HepG2 (cell line): ENCODE measurements at regions not wholly inside any gene's neighbourhood (a gene's known extent, or its start where the extent isn't known, plus 50 kb on each side); places are given as distances from the start of the nearest gene placed in this dataset.
"Not testable (repeated sequence)": the region's sequence is repeated elsewhere in the genome, so short reads cannot be mapped to it uniquely, and the experiment has no call there.

Source experiments
- ATAC-seq: fragments of 200-7000 bp; cut with Tn5 transposase; 3 replicates; pipeline ENCODE4 v1.9.1; 2020; ENCODE audit warnings: mild to moderate bottlenecking, moderate library complexity
- BruUV-seq: library from RNA; stranded (reverse); fragments of 400-500 nt; replicated peaks from 2 replicates; lab custom pipeline; 2021; lab: Mats Ljungman, UMichigan
- CTCF ChIA-PET: fragments of 300-600 bp; formaldehyde crosslinking; extraction: SDS; loops from one replicate; lab custom pipeline; 2021; ENCODE audit warnings: low total read pairs, inconsistent platforms, low intra/inter-chr PET ratio; lab: Yijun Ruan, JAX
- POLR2A ChIA-PET: fragments of 350-600 bp; sonication (Branson Sonifier 250); formaldehyde crosslinking; loops from one replicate; lab custom pipeline; 2020; ENCODE audit warnings: antibody characterized with exemption, inconsistent platforms; lab: Yijun Ruan, JAX
- DNase-seq: peaks from one replicate; pipeline ENCODE4 v3.0.0-alpha.2; 2015; ENCODE audit warnings: low spot score
- FAIRE-seq: peaks from 3 replicates; lab custom pipeline; 2011; peaks lifted over from hg19 to GRCh38; lab: Jason Lieb, UNC
- H2AFZ ChIP-seq: one replicate; pipeline ENCODE4 v1.6.1; 2011; ENCODE audit warnings: low read length, inconsistent platforms
- H3K27ac ChIP-seq: fragments of 300-600 bp; 3 replicates; pipeline ENCODE4 v1.8.0; 2011; ENCODE audit warnings: mixed run types, mild to moderate bottlenecking, mixed read lengths, low read length, inconsistent platforms; ENCODE audit not compliant: insufficient read depth; ENCODE audit errors: extremely low read length
- H3K27me3 ChIP-seq, 2 experiments: fragments of 200-600 bp in 1 of 2; 2 replicates in 1 of 2; 3 replicates in 1 of 2; pipeline versions ENCODE4 v1.6.0 to v1.8.0; 2011; ENCODE audit warnings: low read length in 2 of 2, mild to moderate bottlenecking in 2 of 2, moderate library complexity in 2 of 2, inconsistent platforms in 1 of 2; ENCODE audit not compliant: insufficient read depth in 2 of 2, control insufficient read depth in 1 of 2
- H3K36me3 ChIP-seq, 2 experiments: fragments of 200-600 bp in 1 of 2; replicated peaks in 1 of 2; 2 replicates in 1 of 2; 3 replicates in 1 of 2; pipeline versions ENCODE4 v1.5.1 to v1.8.0; 2011; ENCODE audit warnings: low read length in 2 of 2, inconsistent platforms in 1 of 2; ENCODE audit not compliant: insufficient read depth in 2 of 2, control insufficient read depth in 1 of 2
- H3K4me1 ChIP-seq: 2 replicates; pipeline ENCODE4 v1.5.1; 2012; ENCODE audit warnings: low read length, inconsistent platforms; ENCODE audit not compliant: insufficient read depth
- H3K4me2 ChIP-seq: 2 replicates; pipeline ENCODE4 v1.6.0; 2011; ENCODE audit warnings: low read depth, low read length, inconsistent platforms
- H3K4me3 ChIP-seq, 3 experiments: fragments of 200-600 bp in 1 of 3; sonication (generic), shearing (Covaris generic) in 1 of 3; replicated peaks in 1 of 3; 2 replicates each; pipeline ENCODE4 v1.5.1; 2011 to 2016; ENCODE audit warnings: low read length in 3 of 3, inconsistent platforms in 2 of 3, low read depth in 2 of 3, mild to moderate bottlenecking in 2 of 3, control low read depth in 1 of 3, mixed read lengths in 1 of 3; ENCODE audit not compliant: insufficient read depth in 1 of 3
- H3K79me2 ChIP-seq: one replicate; pipeline ENCODE4 v1.6.1; 2011; ENCODE audit warnings: low read length, inconsistent platforms; ENCODE audit not compliant: insufficient read depth
- H3K9ac ChIP-seq: 2 replicates; pipeline ENCODE4 v1.6.0; 2011; ENCODE audit warnings: mild to moderate bottlenecking, low read depth, low read length, inconsistent platforms; ENCODE audit not compliant: insufficient read depth
- H3K9me3 ChIP-seq: 2 replicates; pipeline ENCODE4 v1.5.1; 2012; ENCODE audit warnings: mild to moderate bottlenecking, low read length
- H4K20me1 ChIP-seq: 2 replicates; pipeline ENCODE4 v1.6.0; 2011; ENCODE audit warnings: inconsistent platforms, mild to moderate bottlenecking, low read length, moderate library complexity; ENCODE audit not compliant: insufficient read depth
- CENPT ChIP-seq: sonication (generic); formaldehyde crosslinking; IDR thresholded peaks from 2 replicates; pipeline ENCODE4 v1.8.0; 2022; ENCODE audit warnings: low read depth, mild to moderate bottlenecking, moderate library complexity, missing genetic modification reagents
- FOXK1 ChIP-seq: sonication (generic); formaldehyde crosslinking; IDR thresholded peaks from 2 replicates; pipeline ENCODE4 v1.4.0; 2020; ENCODE audit warnings: low read depth, missing genetic modification reagents, borderline replicate concordance
- GATAD2A ChIP-seq: IDR thresholded peaks from 2 replicates; pipeline ENCODE4 v1.6.1; 2016
- LCORL ChIP-seq, 2 experiments: fragments of 450-650 bp in 1 of 2; sonication (generic) in 1 of 2; formaldehyde crosslinking in 1 of 2; IDR thresholded peaks; 2 replicates each; pipeline versions ENCODE4 v1.5.0 to v1.6.1; 2017 to 2020; ENCODE audit warnings: antibody characterized with exemption in 1 of 2, missing genetic modification reagents in 1 of 2
- MXI1 ChIP-seq: IDR thresholded peaks from 3 replicates; pipeline ENCODE4 v1.6.1; 2012; ENCODE audit warnings: low read depth, low read length, inconsistent platforms, borderline replicate concordance
- NBN ChIP-seq: fragments of 450-650 bp; conservative IDR thresholded peaks from 2 replicates; pipeline ENCODE4 v1.6.1; 2017
- POLR2G ChIP-seq: fragments of 200-400 bp; formaldehyde crosslinking; IDR thresholded peaks from 2 replicates; pipeline ENCODE4 v1.6.1; 2018; ENCODE audit warnings: mild to moderate bottlenecking, low read depth, low read length, moderate library complexity
- SMC3 ChIP-seq: IDR thresholded peaks from 2 replicates; pipeline ENCODE4 v1.6.1; 2011; ENCODE audit warnings: low read length, improper control_type of control experiment
- ZMYM4 ChIP-seq: sonication (generic); formaldehyde crosslinking; IDR thresholded peaks from 2 replicates; pipeline ENCODE4 v1.8.1; 2023; ENCODE audit warnings: mild to moderate bottlenecking, missing genetic modification reagents
- ZNF326 ChIP-seq: sonication (generic); formaldehyde crosslinking; IDR thresholded peaks from 2 replicates; pipeline ENCODE4 v1.4.0; 2020; ENCODE audit warnings: missing genetic modification reagents, borderline replicate concordance
- ZNF383 ChIP-seq: sonication (generic); formaldehyde crosslinking; IDR thresholded peaks from 2 replicates; pipeline ENCODE4 v1.4.0; 2020; ENCODE audit warnings: missing genetic modification reagents, mild to moderate bottlenecking, borderline replicate concordance
- ZNF577 ChIP-seq: sonication (generic); formaldehyde crosslinking; IDR thresholded peaks from 2 replicates; pipeline ENCODE4 v1.4.0; 2020; ENCODE audit warnings: mild to moderate bottlenecking, low read depth, missing genetic modification reagents, borderline replicate concordance
- ZNF674 ChIP-seq: sonication (generic); formaldehyde crosslinking; IDR thresholded peaks from 2 replicates; pipeline ENCODE4 v1.5.0; 2020; ENCODE audit warnings: low read depth, mild to moderate bottlenecking, missing genetic modification reagents
- WGBS: methylation state at CpG from one replicate; pipeline ENCODE4 v1.1.6; 2017; ENCODE audit warnings: low lambda C conversion rate; 5-methylcytosine and 5-hydroxymethylcytosine counted together
- in situ Hi-C: cut with HindIII; loops from 2 replicates; pipeline ENCODE4 v1.10.0; 2017; ENCODE audit warnings: low pct_unique_long_range_greater_than_20kb; ENCODE audit not compliant: extremely low pct_ligation_motif_present
- intact Hi-C: fragments of 100-400 bp; cut with micrococcal nuclease; formaldehyde crosslinking; loops from one replicate; pipeline ENCODE4 v1.10.0; 2022; ENCODE audit not compliant: unreplicated experiment

GRCh38 chr16:70014915-70015314, 63.8 kb downstream of the CLEC18A start:
- CTCF ChIA-PET, H2AFZ ChIP-seq, H3K27me3 ChIP-seq, H4K20me1 ChIP-seq, DNase-seq, FAIRE-seq, H3K4me3 ChIP-seq, H3K79me2 ChIP-seq, in situ Hi-C loops, H3K4me1 ChIP-seq, H3K9me3 ChIP-seq, POLR2A ChIA-PET, H3K27ac ChIP-seq, intact Hi-C loops, BruUV-seq, ATAC-seq, H3K9ac ChIP-seq, H3K4me2 ChIP-seq: not testable (repeated sequence)
- H3K36me3 ChIP-seq: peaks cover 11 to 36% of the 10 kb centered on the region in 2 experiments; a peak in 4 of 5 replicates
- WGBS: 98% methylated on average over 6 of the region's 6 CpGs

- H2AFZ ChIP-seq, H3K9me3 ChIP-seq, POLR2A ChIA-PET, DNase-seq, H3K4me2 ChIP-seq, intact Hi-C loops, H3K4me3 ChIP-seq, H3K9ac ChIP-seq, H3K4me1 ChIP-seq, BruUV-seq, H4K20me1 ChIP-seq, ATAC-seq, in situ Hi-C loops, H3K27ac ChIP-seq, FAIRE-seq, CTCF ChIA-PET, H3K27me3 ChIP-seq, H3K79me2 ChIP-seq: not testable (repeated sequence)
- peaks cover 12 to 44% of the 10 kb centered on the region in 2 experiments; a peak in 4 of 5 replicates for H3K36me3 ChIP-seq
- 78% methylated on average over 5 of the region's 5 CpGs for WGBS
Measured at GRCh38 chr16:70016751-70017150, 65.6 kb downstream of the CLEC18A start.

- H3K27ac ChIP-seq: no peak overlapping the region
- peaks cover 9 to 43% of the 10 kb centered on the region in 2 experiments; a peak in 4 of 5 replicates for H3K36me3 ChIP-seq
- no peak overlapping the region for H3K9ac ChIP-seq
- intact Hi-C loops: no loop called here
- H3K27me3 ChIP-seq: no peaks in the 10 kb centered on the region
- 27% methylated on average over 6 of the region's 6 CpGs for WGBS
- H3K4me1 ChIP-seq: no peaks in the 10 kb centered on the region
- TSS peak; percentile 11 for BruUV-seq
- no peaks in the 10 kb centered on the region for H4K20me1 ChIP-seq
- no peaks in the 10 kb centered on the region for H3K9me3 ChIP-seq
- peak; percentile 89 for FAIRE-seq
- H2AFZ ChIP-seq: no peak overlapping the region
- ChIA-PET CTCF (no interaction called here), POLR2A (no interaction called here)
- H3K4me3 ChIP-seq: no peak overlapping the region
- in situ Hi-C loops: no loop called here
- peak; percentile 80 for DNase-seq
- no peaks in the 10 kb centered on the region for H3K79me2 ChIP-seq
- peak; percentile 99 for ATAC-seq
- no peak overlapping the region for H3K4me2 ChIP-seq
- TF ChIP-seq ZMYM4 (CRISPR knock-in tag) (no peak), MXI1 (no peak), FOXK1 (no peak), ZNF674 (CRISPR knock-in tag) (no peak), GATAD2A (CRISPR knock-in tag) (no peak), NBN (no peak), CENPT (CRISPR knock-in tag) (no peak), ZNF326 (no peak), LCORL (IDR thresholded peaks at IDR 0.05) (no peak), LCORL (CRISPR knock-in tag; IDR thresholded peaks at IDR 0.05) (no peak), POLR2G (no peak), ZNF383 (no peak), ZNF577 (CRISPR knock-in tag) (no peak), SMC3 (peak; percentile 36; the same call in 1 of the 2 replicates)
Measured at GRCh38 chr16:70018254-70018653, 67.1 kb downstream of the CLEC18A start.
